A673 (cell line): ENCODE measurements at regions not wholly inside any gene's neighbourhood (a gene's known extent, or its start where the extent isn't known, plus 50 kb on each side); places are given as distances from the start of the nearest gene placed in this dataset.

Experiments
- BruUV-seq: library from RNA; stranded (reverse); fragments of 400-500 nt; replicated peaks from 2 replicates; lab custom pipeline; 2021; lab: Mats Ljungman, UMichigan
- CTCF ChIA-PET: fragments of 300-600 bp; sonication (Branson Sonifier 250); formaldehyde crosslinking; loops from one replicate; lab custom pipeline; 2022; ENCODE audit warnings: antibody characterized with exemption; lab: Charles Lee
- POLR2A ChIA-PET: fragments of 300-600 bp; sonication (Branson Sonifier 250); formaldehyde crosslinking; loops from one replicate; lab custom pipeline; 2022; ENCODE audit warnings: antibody characterized with exemption; ENCODE audit not compliant: low non-redundant PET; lab: Charles Lee
- DNase-seq: peaks from one replicate; pipeline ENCODE4 v3.0.0-alpha.2; 2015; ENCODE audit warnings: low spot score
- H3K27ac ChIP-seq: fragments of 200-600 bp; sonication (generic); 2 replicates; pipeline ENCODE4 v1.5.1; 2016; ENCODE audit warnings: mixed run types, low read depth, mild to moderate bottlenecking, mixed read lengths, antibody characterized with exemption, low read length; ENCODE audit not compliant: poor library complexity, severe bottlenecking
- H3K27me3 ChIP-seq: fragments of 200-600 bp; sonication (generic); replicated peaks from 2 replicates; pipeline ENCODE4 v1.6.1; 2017; ENCODE audit warnings: mixed run types, low read depth, mild to moderate bottlenecking, mixed read lengths, antibody characterized with exemption, low read length; ENCODE audit not compliant: insufficient read depth, poor library complexity
- H3K36me3 ChIP-seq: fragments of 200-600 bp; sonication (generic); 2 replicates; pipeline ENCODE4 v1.6.1; 2016; ENCODE audit warnings: mixed run types, mild to moderate bottlenecking, mixed read lengths, antibody characterized with exemption, low read length; ENCODE audit not compliant: insufficient read depth, poor library complexity, severe bottlenecking
- H3K4me1 ChIP-seq: fragments of 200-600 bp; sonication (generic); 2 replicates; pipeline ENCODE4 v1.6.1; 2017; ENCODE audit warnings: mixed run types, mild to moderate bottlenecking, mixed read lengths, antibody characterized with exemption, low read length; ENCODE audit not compliant: insufficient read depth, poor library complexity, severe bottlenecking
- H3K4me3 ChIP-seq: fragments of 200-600 bp; sonication (generic); 2 replicates; pipeline ENCODE4 v1.5.1; 2016; ENCODE audit warnings: low read depth, mixed run types, mild to moderate bottlenecking, mixed read lengths, low read length; ENCODE audit not compliant: poor library complexity, severe bottlenecking
- H3K9me3 ChIP-seq: fragments of 200-600 bp; sonication (generic); 2 replicates; pipeline ENCODE4 v1.6.1; 2016; ENCODE audit warnings: mixed run types, low read depth, mild to moderate bottlenecking, mixed read lengths, antibody characterized with exemption, low read length; ENCODE audit not compliant: poor library complexity, severe bottlenecking
- EZH2 ChIP-seq: fragments of 200-600 bp; sonication (generic); IDR thresholded peaks from 2 replicates; pipeline ENCODE4 v1.6.1; 2017; ENCODE audit warnings: borderline replicate concordance, low read depth, mild to moderate bottlenecking, mixed read lengths, antibody characterized with exemption, low read length; ENCODE audit not compliant: poor library complexity, severe bottlenecking
- intact Hi-C: fragments of 100-400 bp; cut with micrococcal nuclease; formaldehyde crosslinking; loops from one replicate; pipeline ENCODE4 v1.10.0; 2022; ENCODE audit not compliant: unreplicated experiment
- TF ChIP-seq, protein P1 (sequence below): fragments of 300-800, 200-600 bp; sonication (generic); conservative IDR thresholded peaks from 2 replicates; pipeline ENCODE4 v1.5.1; 2017; ENCODE audit warnings: low read depth, mild to moderate bottlenecking, antibody characterized with exemption, low read length, moderate library complexity, mixed read lengths

DNA sequence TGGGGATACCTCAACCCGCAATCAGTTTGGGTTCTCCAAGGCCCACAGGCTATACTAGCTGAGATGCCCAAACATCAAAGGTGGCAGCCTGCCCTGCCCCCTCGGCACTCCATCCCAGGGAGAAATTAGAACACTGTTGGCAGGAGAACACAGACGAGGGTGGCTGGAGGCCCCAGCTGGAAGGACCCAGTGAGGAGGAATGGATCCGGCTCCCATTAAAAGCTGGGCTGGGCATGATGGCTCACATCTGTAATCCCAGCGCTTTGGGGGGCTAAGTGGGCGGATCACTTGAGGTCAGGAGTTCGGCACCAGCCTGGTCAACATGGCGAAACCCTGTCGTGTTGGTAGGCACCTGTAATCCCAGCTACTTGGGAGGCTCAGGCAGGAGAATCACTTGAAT, 199.9 kb upstream of the GNAI1 start:
- TF ChIP-seq, protein P1, sequence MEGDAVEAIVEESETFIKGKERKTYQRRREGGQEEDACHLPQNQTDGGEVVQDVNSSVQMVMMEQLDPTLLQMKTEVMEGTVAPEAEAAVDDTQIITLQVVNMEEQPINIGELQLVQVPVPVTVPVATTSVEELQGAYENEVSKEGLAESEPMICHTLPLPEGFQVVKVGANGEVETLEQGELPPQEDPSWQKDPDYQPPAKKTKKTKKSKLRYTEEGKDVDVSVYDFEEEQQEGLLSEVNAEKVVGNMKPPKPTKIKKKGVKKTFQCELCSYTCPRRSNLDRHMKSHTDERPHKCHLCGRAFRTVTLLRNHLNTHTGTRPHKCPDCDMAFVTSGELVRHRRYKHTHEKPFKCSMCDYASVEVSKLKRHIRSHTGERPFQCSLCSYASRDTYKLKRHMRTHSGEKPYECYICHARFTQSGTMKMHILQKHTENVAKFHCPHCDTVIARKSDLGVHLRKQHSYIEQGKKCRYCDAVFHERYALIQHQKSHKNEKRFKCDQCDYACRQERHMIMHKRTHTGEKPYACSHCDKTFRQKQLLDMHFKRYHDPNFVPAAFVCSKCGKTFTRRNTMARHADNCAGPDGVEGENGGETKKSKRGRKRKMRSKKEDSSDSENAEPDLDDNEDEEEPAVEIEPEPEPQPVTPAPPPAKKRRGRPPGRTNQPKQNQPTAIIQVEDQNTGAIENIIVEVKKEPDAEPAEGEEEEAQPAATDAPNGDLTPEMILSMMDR, result no peak
- TF ChIP-seq EZH2, result no peak
- Histone ChIP-seq H3K4me3 (no peak overlapping the region), H3K36me3 (no peaks in the 10 kb centered on the region), H3K27ac (no peak overlapping the region), H3K9me3 (no peaks in the 10 kb centered on the region), H3K4me1 (no peaks in the 10 kb centered on the region), H3K27me3 (peaks cover 18% of the 10 kb centered on the region)
- no TSS peak for BruUV-seq
- CTCF ChIA-PET, result no interaction called here
- DNase-seq, result no peak
- intact Hi-C loops, result no loop called here
- POLR2A ChIA-PET, result no interaction called here

DNA sequence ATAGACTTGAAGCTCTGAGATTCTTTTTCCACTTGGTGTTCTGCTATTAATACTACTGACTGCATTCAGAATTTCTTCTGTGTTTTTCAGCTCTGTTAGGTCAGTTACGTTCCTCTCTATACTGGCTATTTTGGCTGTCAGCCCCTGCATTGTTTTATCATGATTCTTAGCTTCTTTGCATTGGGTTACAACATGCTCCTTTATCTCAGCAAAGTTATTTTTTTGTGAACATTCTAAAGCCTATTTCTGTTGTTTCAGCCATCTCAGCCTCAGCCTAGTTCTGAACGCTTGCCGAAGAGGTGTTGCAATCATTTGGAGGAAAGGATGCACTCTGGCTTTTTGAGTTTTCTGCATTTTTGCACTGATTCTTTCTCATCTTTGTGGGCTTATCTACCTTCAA, 201.5 kb upstream of the GNAI1 start:
- no peak for DNase-seq
- Histone ChIP-seq H3K4me3 (no peak overlapping the region), H3K36me3 (no peaks in the 10 kb centered on the region), H3K9me3 (no peaks in the 10 kb centered on the region), H3K4me1 (no peaks in the 10 kb centered on the region), H3K27me3 (peaks cover 18% of the 10 kb centered on the region), H3K27ac (no peak overlapping the region)
- no peak for TF ChIP-seq EZH2
- TF ChIP-seq, protein P1, result no peak
- ChIA-PET POLR2A (no interaction called here), CTCF (no interaction called here)
- intact Hi-C loops, result no loop called here
- no TSS peak for BruUV-seq

DNA sequence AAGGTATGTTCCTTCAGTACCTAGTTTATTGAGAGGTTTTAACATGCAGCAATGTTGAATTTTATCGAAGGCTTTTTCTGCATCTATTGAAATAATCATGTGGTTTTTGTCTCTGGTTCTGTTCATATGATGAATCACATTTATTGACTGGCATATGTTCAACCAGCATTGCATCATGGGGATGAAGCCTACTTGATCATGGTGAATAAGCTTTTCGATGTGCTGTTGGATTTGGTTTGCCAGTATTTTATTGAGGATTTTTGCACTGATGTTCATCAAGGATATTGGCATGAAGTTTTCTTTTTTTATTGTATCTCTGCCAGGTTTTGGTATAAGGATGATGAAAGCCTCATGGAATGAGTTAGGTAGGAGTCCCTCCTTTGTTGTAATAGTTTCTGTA, 204.0 kb upstream of the GNAI1 start:
- H3K27ac ChIP-seq, result no peak overlapping the region
- CTCF ChIA-PET, result no interaction called here

More for the DNA sequence above, 204.0 kb upstream of the GNAI1 start:
- no TSS peak for BruUV-seq
- DNase-seq, result no peak
- no peaks in the 10 kb centered on the region for H3K4me1 ChIP-seq
- H3K9me3 ChIP-seq, result no peaks in the 10 kb centered on the region
- TF ChIP-seq EZH2, result no peak
- TF ChIP-seq, protein P1, result no peak
- peaks cover 23% of the 10 kb centered on the region for H3K27me3 ChIP-seq
- no peak overlapping the region for H3K4me3 ChIP-seq
- POLR2A ChIA-PET, result no interaction called here
- H3K36me3 ChIP-seq, result no peaks in the 10 kb centered on the region
- intact Hi-C loops, result no loop called here
